ENCODE measurements at regions not wholly inside any gene's neighbourhood (a gene's known extent, or its start where the extent isn't known, plus 50 kb on each side); places are given as distances from the start of the nearest gene placed in this dataset.

GRCh38 chr7:83306502-83306901 is 143.8 kb upstream of the PCLO start:
- Histone ChIP-seq H3K27ac (ENCODE audit: low read length) (no peak overlapping the region), H3K9me3 (ENCODE audit: insufficient read depth, low read length) (no peaks in the 10 kb centered on the region), H3K79me2 (ENCODE audit: low read length) (no peaks in the 10 kb centered on the region), H3K9ac (ENCODE audit: low read length) (no peak overlapping the region), H3K4me2 (ENCODE audit: low read length) (no peak overlapping the region), H3K4me3 (ENCODE audit: low read length) (no peak overlapping the region), H3K36me3 (replicated peaks; ENCODE audit: low read depth, low read length) (no peaks in the 10 kb centered on the region), H3K4me1 (ENCODE audit: low read length) (0 out of 2 replicates have a peak, but pooled peaks cover 5% of the 10 kb centered on the region), H3K27me3 (ENCODE audit: low read depth, low read length) (no peaks in the 10 kb centered on the region), H4K20me1 (ENCODE audit: insufficient read depth, low read length) (no peaks in the 10 kb centered on the region), H2AFZ (ENCODE audit: low read depth, low read length) (no peak overlapping the region)
- TF ChIP-seq CTCF (IDR thresholded peaks at IDR 0.05; ENCODE audit: low read depth, low read length), result no peak
- TF ChIP-seq EZH2phosphoT487 (IDR thresholded peaks at IDR 0.05; ENCODE audit: low read depth), result no peak

- H3K9ac ChIP-seq (ENCODE audit: low read length), result no peak overlapping the region
- H3K27me3 ChIP-seq (ENCODE audit: low read depth, low read length), result no peaks in the 10 kb centered on the region
- H3K36me3 ChIP-seq (replicated peaks; ENCODE audit: low read depth, low read length), result no peaks in the 10 kb centered on the region
- no peaks in the 10 kb centered on the region for H4K20me1 ChIP-seq (ENCODE audit: insufficient read depth, low read length)
- H3K4me3 ChIP-seq (ENCODE audit: low read length), result no peak overlapping the region
- no peaks in the 10 kb centered on the region for H3K79me2 ChIP-seq (ENCODE audit: low read length)
- TF ChIP-seq EZH2phosphoT487 (IDR thresholded peaks at IDR 0.05; ENCODE audit: low read depth), result no peak
- no peak for TF ChIP-seq CTCF (IDR thresholded peaks at IDR 0.05; ENCODE audit: low read depth, low read length)
- H2AFZ ChIP-seq (ENCODE audit: low read depth, low read length), result no peak overlapping the region
- no peaks in the 10 kb centered on the region for H3K9me3 ChIP-seq (ENCODE audit: insufficient read depth, low read length)
- H3K27ac ChIP-seq (ENCODE audit: low read length), result no peak overlapping the region
- 0 out of 2 replicates have a peak, but pooled peaks cover 5% of the 10 kb centered on the region for H3K4me1 ChIP-seq (ENCODE audit: low read length)
- H3K4me2 ChIP-seq (ENCODE audit: low read length), result no peak overlapping the region
Observed at GRCh38 chr7:83305027-83305426, 142.3 kb upstream of the PCLO start.

GRCh38 chr7:83301416-83301815 is 138.7 kb upstream of the PCLO start:
- 0 out of 2 replicates have a peak, but pooled peaks cover 1% of the 10 kb centered on the region for H3K4me1 ChIP-seq (ENCODE audit: low read length)
- H3K4me2 ChIP-seq (ENCODE audit: low read length), result no peak overlapping the region
- no peak overlapping the region for H3K27ac ChIP-seq (ENCODE audit: low read length)
- H3K4me3 ChIP-seq (ENCODE audit: low read length), result no peak overlapping the region
- no peaks in the 10 kb centered on the region for H3K9me3 ChIP-seq (ENCODE audit: insufficient read depth, low read length)
- H4K20me1 ChIP-seq (ENCODE audit: insufficient read depth, low read length), result no peaks in the 10 kb centered on the region
- no peaks in the 10 kb centered on the region for H3K27me3 ChIP-seq (ENCODE audit: low read depth, low read length)
- H3K79me2 ChIP-seq (ENCODE audit: low read length), result no peaks in the 10 kb centered on the region
- H3K36me3 ChIP-seq (replicated peaks; ENCODE audit: low read depth, low read length), result no peaks in the 10 kb centered on the region
- no peak overlapping the region for H3K9ac ChIP-seq (ENCODE audit: low read length)
- H2AFZ ChIP-seq (ENCODE audit: low read depth, low read length), result no peak overlapping the region
- no peak for TF ChIP-seq EZH2phosphoT487 (IDR thresholded peaks at IDR 0.05; ENCODE audit: low read depth)
- no peak for TF ChIP-seq CTCF (IDR thresholded peaks at IDR 0.05; ENCODE audit: low read depth, low read length)

- H3K79me2 ChIP-seq (ENCODE audit: low read length), result no peaks in the 10 kb centered on the region
- no peaks in the 10 kb centered on the region for H3K27me3 ChIP-seq (ENCODE audit: low read depth, low read length)
- H3K9me3 ChIP-seq (ENCODE audit: insufficient read depth, low read length), result no peaks in the 10 kb centered on the region
- H3K4me3 ChIP-seq (ENCODE audit: low read length), result no peak overlapping the region
- H3K4me1 ChIP-seq (ENCODE audit: low read length), result no peaks in the 10 kb centered on the region
- no peak overlapping the region for H2AFZ ChIP-seq (ENCODE audit: low read depth, low read length)
- no peak overlapping the region for H3K27ac ChIP-seq (ENCODE audit: low read length)
- H3K4me2 ChIP-seq (ENCODE audit: low read length), result no peak overlapping the region
- H4K20me1 ChIP-seq (ENCODE audit: insufficient read depth, low read length), result no peaks in the 10 kb centered on the region
- TF ChIP-seq CTCF (IDR thresholded peaks at IDR 0.05; ENCODE audit: low read depth, low read length), result no peak
- TF ChIP-seq EZH2phosphoT487 (IDR thresholded peaks at IDR 0.05; ENCODE audit: low read depth), result no peak
- H3K36me3 ChIP-seq (replicated peaks; ENCODE audit: low read depth, low read length), result no peaks in the 10 kb centered on the region
- no peak overlapping the region for H3K9ac ChIP-seq (ENCODE audit: low read length)
Observed at GRCh38 chr7:83290211-83290610, 127.5 kb upstream of the PCLO start.
